Keratinocyte (primary cell): ENCODE measurements at regions not wholly inside any gene's neighbourhood (a gene's known extent, or its start where the extent isn't known, plus 50 kb on each side); places are given as distances from the start of the nearest gene placed in this dataset.

Source experiments
- DNase-seq: peaks from one replicate; pipeline ENCODE4 v3.0.0-alpha.2; 2011; ENCODE audit warnings: low read depth, missing footprints, low spot score
- FAIRE-seq: peaks from 2 replicates; lab custom pipeline; 2011; peaks lifted over from hg19 to GRCh38; lab: Jason Lieb, UNC
- H2AFZ ChIP-seq: 2 replicates; pipeline ENCODE4 v1.6.0; 2012; ENCODE audit warnings: low read length, control low read depth, inconsistent platforms; ENCODE audit not compliant: control insufficient read depth
- H3K27ac ChIP-seq: 2 replicates; pipeline ENCODE4 v1.5.1; 2011; ENCODE audit warnings: low read length; ENCODE audit not compliant: control insufficient read depth, insufficient read depth
- H3K27me3 ChIP-seq: 3 replicates; pipeline ENCODE4 v1.6.0; 2011; ENCODE audit warnings: low read length; ENCODE audit not compliant: control insufficient read depth, insufficient read depth; ENCODE audit errors: extremely low read depth
- H3K36me3 ChIP-seq, 2 experiments: 2 replicates in 1 of 2; 3 replicates in 1 of 2; pipeline ENCODE4 v1.5.1; 2011; ENCODE audit warnings: low read length in 2 of 2, mild to moderate bottlenecking in 1 of 2; ENCODE audit not compliant: control insufficient read depth in 2 of 2, insufficient read depth in 2 of 2; ENCODE audit errors: extremely low read depth in 1 of 2
- H3K4me1 ChIP-seq: 3 replicates; pipeline ENCODE4 v1.5.1; 2011; ENCODE audit warnings: low read length; ENCODE audit not compliant: control insufficient read depth, insufficient read depth; ENCODE audit errors: extremely low read depth
- H3K4me2 ChIP-seq: 3 replicates; pipeline ENCODE4 v1.6.0; 2011; ENCODE audit warnings: low read depth, low read length; ENCODE audit not compliant: control insufficient read depth, insufficient read depth; ENCODE audit errors: extremely low read depth
- H3K4me3 ChIP-seq, 3 experiments: fragments of 200-600 bp in 1 of 3; sonication (generic) in 1 of 3; 2 replicates in 2 of 3; 3 replicates in 1 of 3; pipeline ENCODE4 v1.5.1; 2011 to 2016; ENCODE audit warnings: low read length in 3 of 3, mild to moderate bottlenecking in 3 of 3, control low read depth in 2 of 3, inconsistent platforms in 1 of 3, low read depth in 1 of 3, mixed read lengths in 1 of 3, mixed run types in 1 of 3, moderate library complexity in 1 of 3; ENCODE audit not compliant: control insufficient read depth in 2 of 3, insufficient read depth in 2 of 3; ENCODE audit errors: extremely low read depth in 1 of 3
- H3K79me2 ChIP-seq: 2 replicates; pipeline ENCODE4 v1.6.0; 2012; ENCODE audit warnings: low read length; ENCODE audit not compliant: control insufficient read depth, insufficient read depth
- H3K9ac ChIP-seq: 3 replicates; pipeline ENCODE4 v1.6.0; 2011; ENCODE audit warnings: low read length; ENCODE audit not compliant: control insufficient read depth, insufficient read depth; ENCODE audit errors: extremely low read depth
- H3K9me1 ChIP-seq: 3 replicates; pipeline ENCODE4 v1.6.0; 2011; ENCODE audit warnings: low read length; ENCODE audit not compliant: control insufficient read depth, insufficient read depth; ENCODE audit errors: extremely low read depth
- H3K9me3 ChIP-seq: 2 replicates; pipeline ENCODE4 v1.5.1; 2012; ENCODE audit warnings: low read depth, low read length; ENCODE audit not compliant: control insufficient read depth
- H4K20me1 ChIP-seq: 3 replicates; pipeline ENCODE4 v1.6.0; 2011; ENCODE audit warnings: low read length; ENCODE audit not compliant: control insufficient read depth, insufficient read depth; ENCODE audit errors: extremely low read depth
- EZH2 ChIP-seq: IDR thresholded peaks from one replicate; pipeline ENCODE4 v1.6.1; 2012; ENCODE audit warnings: inconsistent platforms, mild to moderate bottlenecking, low read length, moderate library complexity
- dilution Hi-C: fragments of 300-500 bp; cut with MboI; formaldehyde crosslinking; loops from one replicate; pipeline ENCODE4 v1.7.0; 2020; ENCODE audit warnings: low sequenced_read_pairs; ENCODE audit not compliant: extremely low pct_ligation_motif_present
- TF ChIP-seq, protein P1 (sequence below), 3 experiments: IDR thresholded peaks in 1 of 3; conservative IDR thresholded peaks in 1 of 3; optimal IDR thresholded peaks in 1 of 3; 2 replicates in 2 of 3; 3 replicates in 1 of 3; pipeline versions ENCODE3 to v1.5.1; 2011; ENCODE audit warnings: low read length in 3 of 3, mild to moderate bottlenecking in 3 of 3, moderate library complexity in 2 of 3, control low read depth in 1 of 3, inconsistent platforms in 1 of 3; ENCODE audit not compliant: insufficient read depth in 2 of 3; ENCODE audit errors: extremely low read depth in 1 of 3

DNA sequence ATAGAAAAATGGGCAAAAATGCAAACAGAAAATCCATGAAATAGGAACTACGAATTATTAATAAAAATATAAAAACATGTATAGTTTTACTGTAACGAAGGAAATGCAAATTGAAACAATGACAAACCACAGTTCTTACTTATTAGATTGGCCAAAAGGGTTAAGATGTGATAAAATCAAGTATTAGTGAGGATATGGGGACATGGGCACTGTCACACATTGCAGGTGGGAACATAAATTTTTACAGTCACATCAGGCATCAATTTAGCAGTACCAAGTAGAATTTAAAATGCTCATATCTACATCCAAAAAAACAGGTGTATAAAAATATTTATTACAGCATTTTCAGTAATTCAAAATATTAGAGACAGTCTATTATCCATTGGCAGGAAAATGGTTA, 353.2 kb upstream of the API5 start:
- FAIRE-seq, result no peak
- dilution Hi-C loops, result no loop called here

DNA sequence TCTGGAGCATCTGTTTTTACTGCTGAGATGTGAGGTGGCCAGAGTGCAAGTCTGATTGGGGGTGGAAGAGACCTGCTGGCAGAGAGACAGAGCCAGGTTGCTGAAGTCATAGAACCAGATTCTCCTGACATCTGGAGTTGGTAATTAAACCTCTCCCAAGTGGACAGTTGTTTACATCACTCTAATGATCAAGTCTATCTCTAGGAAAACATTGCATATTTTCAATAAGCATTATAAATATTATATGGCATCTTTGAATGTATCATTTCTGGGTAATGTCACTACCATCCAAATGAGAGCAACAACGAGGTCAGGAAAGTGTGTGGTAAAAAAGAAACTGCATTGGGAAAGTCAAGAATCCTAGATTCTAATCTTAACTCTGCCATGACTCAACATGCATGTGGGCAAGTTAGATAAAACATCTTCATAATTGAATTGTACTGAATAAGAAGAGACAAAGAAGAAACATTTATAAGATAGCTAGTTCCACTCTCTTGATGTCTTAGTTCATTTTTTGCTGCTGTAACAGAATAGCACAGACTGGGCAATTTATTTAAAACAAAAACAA, 351.2 kb upstream of the API5 start:
- Histone ChIP-seq H3K79me2 (no peaks in the 10 kb centered on the region), H3K27me3 (no peaks in the 10 kb centered on the region), H3K4me2 (no peak overlapping the region), H2AFZ (no peak overlapping the region), H3K27ac (no peak overlapping the region), H3K9me3 (no peaks in the 10 kb centered on the region), H4K20me1 (no peaks in the 10 kb centered on the region), H3K36me3 (no peaks in the 10 kb centered on the region), H3K9ac (no peak overlapping the region), H3K4me3 (no peak overlapping the region), H3K4me1 (no peaks in the 10 kb centered on the region), H3K9me1 (no peaks in the 10 kb centered on the region)
- no peak for DNase-seq
- TF ChIP-seq EZH2, result no peak
- TF ChIP-seq, protein P1, sequence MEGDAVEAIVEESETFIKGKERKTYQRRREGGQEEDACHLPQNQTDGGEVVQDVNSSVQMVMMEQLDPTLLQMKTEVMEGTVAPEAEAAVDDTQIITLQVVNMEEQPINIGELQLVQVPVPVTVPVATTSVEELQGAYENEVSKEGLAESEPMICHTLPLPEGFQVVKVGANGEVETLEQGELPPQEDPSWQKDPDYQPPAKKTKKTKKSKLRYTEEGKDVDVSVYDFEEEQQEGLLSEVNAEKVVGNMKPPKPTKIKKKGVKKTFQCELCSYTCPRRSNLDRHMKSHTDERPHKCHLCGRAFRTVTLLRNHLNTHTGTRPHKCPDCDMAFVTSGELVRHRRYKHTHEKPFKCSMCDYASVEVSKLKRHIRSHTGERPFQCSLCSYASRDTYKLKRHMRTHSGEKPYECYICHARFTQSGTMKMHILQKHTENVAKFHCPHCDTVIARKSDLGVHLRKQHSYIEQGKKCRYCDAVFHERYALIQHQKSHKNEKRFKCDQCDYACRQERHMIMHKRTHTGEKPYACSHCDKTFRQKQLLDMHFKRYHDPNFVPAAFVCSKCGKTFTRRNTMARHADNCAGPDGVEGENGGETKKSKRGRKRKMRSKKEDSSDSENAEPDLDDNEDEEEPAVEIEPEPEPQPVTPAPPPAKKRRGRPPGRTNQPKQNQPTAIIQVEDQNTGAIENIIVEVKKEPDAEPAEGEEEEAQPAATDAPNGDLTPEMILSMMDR (optimal IDR thresholded peaks at IDR 0.05 in 1 of 3, IDR thresholded peaks at IDR 0.05 in 1 of 3, conservative IDR thresholded peaks at IDR 0.05 in 1 of 3; ENCODE audit: extremely low read depth in 1 of 3, insufficient read depth in 2 of 3, low read length in 3 of 3), result no peak
- dilution Hi-C loops, result no loop called here
- no peak for FAIRE-seq

More for the DNA sequence above, 353.2 kb upstream of the API5 start:
- DNase-seq, result no peak
- Histone ChIP-seq H3K4me3 (no peak overlapping the region), H3K79me2 (no peaks in the 10 kb centered on the region), H4K20me1 (no peaks in the 10 kb centered on the region), H3K36me3 (no peaks in the 10 kb centered on the region), H3K27ac (no peak overlapping the region), H3K9me1 (no peaks in the 10 kb centered on the region), H3K9ac (no peak overlapping the region), H2AFZ (no peak overlapping the region), H3K9me3 (no peaks in the 10 kb centered on the region), H3K4me2 (no peak overlapping the region), H3K4me1 (no peaks in the 10 kb centered on the region), H3K27me3 (no peaks in the 10 kb centered on the region)
- TF ChIP-seq EZH2, result no peak
- TF ChIP-seq, protein P1 (optimal IDR thresholded peaks at IDR 0.05 in 1 of 3, IDR thresholded peaks at IDR 0.05 in 1 of 3, conservative IDR thresholded peaks at IDR 0.05 in 1 of 3; ENCODE audit: extremely low read depth in 1 of 3, insufficient read depth in 2 of 3, low read length in 3 of 3), result no peak
